ENCODE measurements at regions not wholly inside any gene's neighbourhood (a gene's known extent, or its start where the extent isn't known, plus 50 kb on each side); places are given as distances from the start of the nearest gene placed in this dataset.

- TF ChIP-seq SKIL (IDR thresholded peaks at IDR 0.05; ENCODE audit: low read depth, poor library complexity, severe bottlenecking): no peak
- TF ChIP-seq BCL3 (IDR thresholded peaks at IDR 0.05; ENCODE audit: borderline replicate concordance, insufficient read depth, low read depth, low read length, poor library complexity, severe bottlenecking): no peak
- no peak for TF ChIP-seq MYB (IDR thresholded peaks at IDR 0.05; ENCODE audit: borderline replicate concordance, low read depth, low read length)
- no peak for TF ChIP-seq RUNX3 (IDR thresholded peaks at IDR 0.05; ENCODE audit: low read length)
- no peak for TF ChIP-seq YY1 (IDR thresholded peaks at IDR 0.05; ENCODE audit: low read depth, low read length)
- no peak for TF ChIP-seq CHD2 (IDR thresholded peaks at IDR 0.05; ENCODE audit: borderline replicate concordance, low read depth, low read length)
- TF ChIP-seq ATF2 (IDR thresholded peaks at IDR 0.05; ENCODE audit: low read length): no peak
- no peak for TF ChIP-seq E4F1 (IDR thresholded peaks at IDR 0.05; ENCODE audit: borderline replicate concordance, partially characterized antibody)
- no peak for TF ChIP-seq CEBPB (IDR thresholded peaks at IDR 0.05; ENCODE audit: borderline replicate concordance in 1 of 2, low read depth in 2 of 2, low read length in 2 of 2)
- TF ChIP-seq SUPT20H (IDR thresholded peaks at IDR 0.05; ENCODE audit: borderline replicate concordance, control insufficient read depth, low read depth, low read length): no peak
Observed at GRCh38 chr3:74387111-74387735, 227.2 kb downstream of the CNTN3 start (continued).

Measured in GM12878 (cell line).